Mesodermal cell (in vitro differentiated cells): ENCODE measurements at regions not wholly inside any gene's neighbourhood (a gene's known extent, or its start where the extent isn't known, plus 50 kb on each side); places are given as distances from the start of the nearest gene placed in this dataset.
"Not testable (repeated sequence)": the region's sequence is repeated elsewhere in the genome, so short reads cannot be mapped to it uniquely, and the experiment has no call there.

ENCODE experiments used
- H3K27ac ChIP-seq: 2 replicates; pipeline ENCODE4 v1.7.0; 2013; ENCODE audit warnings: mild to moderate bottlenecking, low read depth, low read length, moderate library complexity; ENCODE audit not compliant: severe bottlenecking
- H3K36me3 ChIP-seq: 2 replicates; pipeline ENCODE4 v1.7.1; 2013; ENCODE audit warnings: mild to moderate bottlenecking, low read length, moderate library complexity; ENCODE audit not compliant: control insufficient read depth, insufficient read depth
- H3K4me1 ChIP-seq: one replicate; pipeline ENCODE4 v1.7.1; 2013; ENCODE audit warnings: mild to moderate bottlenecking, low read length; ENCODE audit not compliant: insufficient read depth, control insufficient read depth, poor library complexity, severe bottlenecking
- H3K4me3 ChIP-seq: 2 replicates; pipeline ENCODE4 v1.7.0; 2013; ENCODE audit warnings: low read length, control low read depth, mild to moderate bottlenecking; ENCODE audit not compliant: insufficient read depth, poor library complexity, severe bottlenecking; ENCODE audit errors: extremely low read depth
- H3K9me3 ChIP-seq: 2 replicates; pipeline ENCODE4 v1.7.1; 2013; ENCODE audit warnings: mild to moderate bottlenecking, low read length, moderate library complexity; ENCODE audit not compliant: control insufficient read depth
- WGBS, 2 experiments: methylation state at CpG; one replicate each; pipeline ENCODE4 v1.1.5; 2013; ENCODE audit warnings: missing lambda C conversion rate in 2 of 2; ENCODE audit not compliant: insufficient coverage in 2 of 2; 5-methylcytosine and 5-hydroxymethylcytosine counted together

DNA sequence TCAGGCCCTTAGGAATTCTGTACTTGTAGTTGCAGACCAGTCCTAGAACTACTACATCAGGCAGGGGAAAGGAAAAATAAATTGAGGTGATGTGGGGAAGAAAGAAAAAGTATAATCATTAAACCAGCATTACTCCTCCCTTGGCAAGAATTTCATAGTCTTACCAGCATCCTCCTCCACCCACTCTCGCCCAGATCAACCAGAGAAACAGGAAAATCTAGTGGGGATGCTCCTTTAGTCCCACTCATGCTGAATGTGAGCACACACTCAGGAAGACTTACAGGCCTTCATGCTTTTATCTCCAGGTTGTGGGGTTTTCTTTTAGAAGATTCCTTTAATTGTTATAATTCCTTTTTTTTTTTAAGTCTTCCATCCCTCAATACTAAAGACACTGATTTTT lies 129.3 kb upstream of the CCDC150 start:
- WGBS, 2 experiments: no CpG with 5 or more reads among the region's 1 CpG

DNA sequence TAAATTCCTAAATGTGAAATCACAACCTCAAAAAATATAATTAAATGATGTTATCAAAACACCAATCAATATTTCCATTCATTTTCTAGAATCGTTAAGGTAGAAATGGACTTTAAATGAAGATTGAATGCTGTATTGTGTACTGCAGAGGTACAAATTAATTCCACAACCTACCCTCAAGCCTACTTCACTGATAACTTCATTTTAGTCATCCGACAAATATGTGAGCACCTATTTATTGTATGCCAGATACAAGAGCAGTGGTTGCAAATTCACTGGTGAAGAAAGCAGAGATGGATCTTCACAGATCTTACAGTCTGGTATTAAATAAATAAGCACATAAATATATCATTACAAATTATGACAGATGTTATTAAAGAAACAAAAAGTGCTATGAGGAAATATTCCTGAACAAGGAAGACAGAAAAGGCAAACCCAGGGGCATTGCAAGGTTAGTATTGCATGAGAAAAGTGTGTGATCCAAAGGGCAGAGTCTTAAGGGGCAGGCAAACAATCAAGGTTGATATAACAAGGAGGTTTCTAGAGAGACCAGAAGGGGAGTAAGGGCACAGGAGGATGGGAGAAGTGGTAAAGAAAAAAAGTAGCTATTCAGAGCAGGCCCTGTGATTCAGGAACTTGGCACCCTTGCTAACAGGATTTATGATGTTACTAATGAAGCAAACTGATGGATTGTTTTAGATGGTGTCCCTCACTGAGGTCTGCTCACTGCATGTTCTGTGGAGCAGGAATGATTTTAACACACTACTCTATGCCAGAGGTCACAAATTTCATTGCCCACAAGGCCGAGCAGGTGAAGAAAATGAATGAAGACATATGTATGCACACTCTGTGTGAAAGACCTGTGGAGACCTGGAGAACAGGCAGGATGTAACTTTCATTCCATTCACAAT lies 128.0 kb upstream of the CCDC150 start:
- Histone ChIP-seq H3K4me1 (no peaks in the 10 kb centered on the region), H3K4me3 (no peak overlapping the region), H3K36me3 (no peaks in the 10 kb centered on the region), H3K27ac (no peak overlapping the region), H3K9me3 (no peaks in the 10 kb centered on the region)
- WGBS, 2 experiments: 93% methylated on average over 2 of the region's 3 CpGs; no CpG with 5 or more reads in 1 of the 2 experiments

More for the DNA sequence above, 129.3 kb upstream of the CCDC150 start:
- no peaks in the 10 kb centered on the region for H3K36me3 ChIP-seq
- H3K27ac ChIP-seq: no peak overlapping the region
- H3K4me1 ChIP-seq: no peaks in the 10 kb centered on the region
- H3K9me3 ChIP-seq: no peaks in the 10 kb centered on the region
- no peak overlapping the region for H3K4me3 ChIP-seq

DNA sequence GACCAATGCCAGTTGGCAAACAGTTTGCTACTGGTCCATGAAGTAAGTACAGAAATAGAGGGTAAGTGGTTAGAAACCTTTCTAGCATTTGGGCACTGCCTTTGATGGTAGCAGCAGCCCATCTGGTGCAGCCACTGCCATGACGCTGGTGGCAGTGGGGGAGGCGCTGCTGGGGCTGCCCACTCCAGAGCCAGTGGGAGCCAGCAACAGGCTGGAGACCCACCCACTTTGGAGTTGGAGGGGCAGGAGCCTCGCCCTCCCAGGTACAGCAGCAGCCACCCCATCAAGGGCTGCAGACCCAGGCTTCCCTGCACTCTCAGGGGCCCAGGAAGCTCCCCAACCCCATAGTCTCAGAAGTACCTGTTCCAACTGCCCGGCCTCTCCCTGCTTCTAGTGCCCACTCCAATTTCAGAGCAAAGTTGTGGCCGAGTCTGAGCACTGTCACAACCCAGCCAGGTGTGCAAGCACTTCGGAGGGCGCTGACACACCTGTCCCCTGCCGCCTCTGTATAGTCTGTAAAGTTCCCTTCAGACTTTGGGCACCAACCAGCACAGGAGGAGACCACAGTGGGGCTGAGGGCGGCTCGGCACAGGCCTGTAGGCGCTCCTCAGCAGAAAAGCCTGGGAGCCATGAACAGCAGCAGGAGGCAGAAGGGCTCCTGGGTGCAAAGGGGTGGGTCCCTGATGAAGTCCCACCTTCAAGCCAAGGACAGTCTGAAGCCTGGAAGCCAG lies 125.6 kb upstream of the CCDC150 start:
- Histone ChIP-seq H3K9me3 (no peaks in the 10 kb centered on the region), H3K4me1 (no peaks in the 10 kb centered on the region), H3K4me3 (no peak overlapping the region), H3K27ac (no peak overlapping the region), H3K36me3 (no peaks in the 10 kb centered on the region)
- 91 to 100% methylated on average over 6 to 10 of the region's 11 CpGs for WGBS, 2 experiments

GRCh38 chr2:196514641-196515040 lies 124.9 kb upstream of the CCDC150 start:
- Histone ChIP-seq H3K9me3 (no peaks in the 10 kb centered on the region), H3K27ac (no peak overlapping the region), H3K4me3 (no peak overlapping the region), H3K4me1 (no peaks in the 10 kb centered on the region), H3K36me3 (no peaks in the 10 kb centered on the region)
- WGBS, 2 experiments: 92 to 97% methylated on average over 4 to 5 of the region's 5 CpGs

DNA sequence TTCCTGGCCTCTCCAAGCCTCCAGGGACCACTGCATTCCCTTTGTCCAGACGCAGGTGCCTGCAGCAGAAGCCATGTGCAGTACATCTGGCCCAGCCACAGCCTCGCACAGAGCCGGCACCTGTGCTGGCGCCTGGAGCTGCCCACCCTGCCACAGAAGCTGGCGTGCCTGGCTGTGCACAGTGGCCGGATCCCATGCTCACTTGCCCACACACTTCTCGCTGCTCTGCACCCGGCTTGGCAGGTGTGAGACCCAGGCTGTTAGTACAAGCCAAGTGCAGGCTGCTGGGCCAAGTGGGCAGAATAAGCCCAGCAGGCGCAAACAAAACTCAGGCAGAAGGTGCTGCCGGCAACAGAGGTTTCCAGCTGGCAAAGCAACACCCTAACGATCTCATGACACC lies 124.5 kb upstream of the CCDC150 start:
- WGBS, 2 experiments: 81 to 90% methylated on average over 7 to 11 of the region's 11 CpGs
- Histone ChIP-seq H3K36me3 (no peaks in the 10 kb centered on the region), H3K9me3 (no peaks in the 10 kb centered on the region), H3K4me1 (no peaks in the 10 kb centered on the region), H3K27ac (no peak overlapping the region), H3K4me3 (no peak overlapping the region)

- no peaks in the 10 kb centered on the region for H3K36me3 ChIP-seq
- no peak overlapping the region for H3K4me3 ChIP-seq
- no peaks in the 10 kb centered on the region for H3K4me1 ChIP-seq
- H3K27ac ChIP-seq: no peak overlapping the region
- H3K9me3 ChIP-seq: no peaks in the 10 kb centered on the region
- WGBS, 2 experiments: no CpG with 5 or more reads among the region's 2 CpGs
These were observed 123.9 kb upstream of the CCDC150 start for GRCh38 chr2:196515608-196516007.

DNA sequence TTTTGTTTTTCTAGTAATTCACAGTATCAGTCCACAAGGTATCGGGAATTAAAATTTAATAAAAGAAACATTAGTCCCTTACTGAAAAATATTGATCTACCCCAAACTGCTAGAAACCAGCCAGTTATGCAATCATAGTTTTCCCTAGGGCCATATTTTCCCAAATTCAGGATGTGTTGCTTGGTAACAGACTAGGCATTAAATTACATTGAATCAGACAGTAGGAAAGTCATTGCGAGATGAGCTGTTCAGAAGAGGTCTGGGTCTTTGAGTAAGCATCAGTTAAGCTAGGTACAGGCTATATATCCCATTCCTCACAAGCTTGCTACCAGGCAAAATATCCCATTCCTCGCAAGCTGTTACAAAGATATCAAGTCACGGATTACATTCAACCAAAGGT lies 123.0 kb upstream of the CCDC150 start:
- Histone ChIP-seq H3K4me3 (no peak overlapping the region), H3K9me3 (no peaks in the 10 kb centered on the region), H3K27ac (no peak overlapping the region), H3K4me1 (no peaks in the 10 kb centered on the region), H3K36me3 (no peaks in the 10 kb centered on the region)
- 100% methylated on average over 2 to 3 of the region's 4 CpGs for WGBS, 2 experiments

- H3K27ac ChIP-seq: no peak overlapping the region
- H3K9me3 ChIP-seq: no peaks in the 10 kb centered on the region
- H3K4me3 ChIP-seq: no peak overlapping the region
- no peaks in the 10 kb centered on the region for H3K4me1 ChIP-seq
- H3K36me3 ChIP-seq: no peaks in the 10 kb centered on the region
- no CpG with 5 or more reads among the region's 4 CpGs for WGBS, 2 experiments
These were observed 118.9 kb upstream of the CCDC150 start for GRCh38 chr2:196520605-196521004.

DNA sequence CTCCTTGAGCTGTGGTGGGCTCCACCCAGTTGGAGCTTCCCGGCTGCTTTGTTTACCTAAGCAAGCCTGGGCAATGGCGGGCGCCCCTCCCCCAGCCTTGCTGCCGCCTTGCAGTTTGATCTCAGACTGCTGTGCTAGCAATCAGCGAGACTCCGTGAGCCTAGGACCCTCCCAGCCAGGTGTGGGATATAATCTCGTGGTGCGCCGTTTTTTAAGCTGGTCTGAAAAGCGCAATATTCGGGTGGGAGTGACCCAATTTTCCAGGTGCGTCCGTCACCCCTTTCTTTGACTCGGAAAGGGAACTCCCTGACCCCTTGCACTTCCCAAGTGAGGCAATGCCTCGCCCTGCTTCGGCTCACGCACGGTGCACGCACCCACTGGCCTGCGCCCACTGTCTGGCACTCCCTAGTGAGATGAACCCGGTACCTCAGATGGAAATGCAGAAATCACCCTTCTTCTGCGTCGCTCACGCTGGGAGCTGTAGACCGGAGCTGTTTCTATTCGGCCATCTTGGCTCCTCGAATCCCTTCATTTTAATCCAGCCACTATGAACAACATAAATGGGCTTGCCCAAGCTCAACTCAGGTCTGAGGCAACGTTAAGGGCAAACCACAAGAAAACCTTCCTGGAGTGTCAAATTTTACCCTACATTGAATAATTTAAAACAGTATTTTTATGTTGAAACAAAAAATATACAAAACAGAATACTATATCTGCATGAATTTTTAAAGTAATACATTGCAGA lies 112.4 kb upstream of the CCDC150 start:
- not testable (repeated sequence) for H3K4me1 ChIP-seq, H3K9me3 ChIP-seq, H3K4me3 ChIP-seq, H3K36me3 ChIP-seq, H3K27ac ChIP-seq
- WGBS, 2 experiments: 76 to 94% methylated on average over 5 to 7 of the region's 28 CpGs

GRCh38 chr2:196528486-196529223 lies 110.9 kb upstream of the CCDC150 start:
- Histone ChIP-seq H3K36me3 (no peaks in the 10 kb centered on the region), H3K4me3 (no peak overlapping the region), H3K9me3 (no peaks in the 10 kb centered on the region), H3K27ac (no peak overlapping the region), H3K4me1 (no peaks in the 10 kb centered on the region)
- WGBS, 2 experiments: no CpG with 5 or more reads among the region's 1 CpG
